22Rv1 (cell line): ENCODE measurements at regions not wholly inside any gene's neighbourhood (a gene's known extent, or its start where the extent isn't known, plus 50 kb on each side); places are given as distances from the start of the nearest gene placed in this dataset.

Experiments used
- CTCF ChIP-seq: fragments of 450-650 bp; IDR thresholded peaks from 2 replicates; pipeline ENCODE4 v1.5.1; 2017; ENCODE audit warnings: mild to moderate bottlenecking
- ZFX ChIP-seq: fragments of 450-650 bp; IDR thresholded peaks from 2 replicates; pipeline ENCODE4 v1.6.1; 2017; ENCODE audit warnings: antibody characterized with exemption, borderline replicate concordance

- no peak for TF ChIP-seq CTCF
- TF ChIP-seq ZFX, result no peak
These were observed 246.8 kb downstream of the MSX2 start for GRCh38 chr5:174971210-174971609.
